Nephron progenitor cell (in vitro differentiated cells): ENCODE measurements at regions not wholly inside any gene's neighbourhood (a gene's known extent, or its start where the extent isn't known, plus 50 kb on each side); places are given as distances from the start of the nearest gene placed in this dataset.

ENCODE experiments used
- DNase-seq: peaks from one replicate; pipeline ENCODE4 v3.0.0; 2021
- H3K27ac Mint-ChIP-seq: 2 replicates; pipeline ENCODE4 v1.8.0; 2021; ENCODE audit warnings: mild to moderate bottlenecking, moderate library complexity, mixed read lengths
- H3K27me3 Mint-ChIP-seq: 2 replicates; pipeline ENCODE4 v1.8.0; 2021; ENCODE audit warnings: mild to moderate bottlenecking, low read depth, mixed read lengths; ENCODE audit not compliant: poor library complexity
- H3K36me3 Mint-ChIP-seq: 2 replicates; pipeline ENCODE4 v1.8.0; 2021; ENCODE audit warnings: low read depth, mixed read lengths
- H3K4me1 Mint-ChIP-seq: 2 replicates; pipeline ENCODE4 v1.8.0; 2021; ENCODE audit warnings: mixed read lengths
- H3K4me3 Mint-ChIP-seq: 2 replicates; pipeline ENCODE4 v1.8.0; 2021; ENCODE audit warnings: mild to moderate bottlenecking, moderate library complexity, mixed read lengths
- H3K9me3 Mint-ChIP-seq: 2 replicates; pipeline ENCODE4 v1.8.0; 2021; ENCODE audit warnings: mild to moderate bottlenecking, moderate library complexity, mixed read lengths
- CTCF ChIP-seq: fragments of 200-600 bp; sonication (generic); IDR thresholded peaks from 2 replicates; pipeline ENCODE4 v1.5.0; 2021; ENCODE audit warnings: antibody characterized with exemption

GRCh38 chr13:106405731-106406130, 129.7 kb downstream of the EFNB2 start:
- no peak for TF ChIP-seq CTCF
- Mint-ChIP-seq H3K9me3 (peaks cover 9% of the 10 kb centered on the region), H3K4me1 (peaks cover 9% of the 10 kb centered on the region), H3K27me3 (peaks cover 7% of the 10 kb centered on the region), H3K36me3 (no peaks in the 10 kb centered on the region), H3K4me3 (no peak overlapping the region), H3K27ac (no peak overlapping the region)
- DNase-seq: no peak

- H3K9me3 Mint-ChIP-seq: no peaks in the 10 kb centered on the region
- peaks cover 7% of the 10 kb centered on the region for H3K27me3 Mint-ChIP-seq
- no peaks in the 10 kb centered on the region for H3K36me3 Mint-ChIP-seq
- no peak overlapping the region for H3K4me3 Mint-ChIP-seq
- DNase-seq: no peak
- H3K27ac Mint-ChIP-seq: no peak overlapping the region
- TF ChIP-seq CTCF: no peak
- peaks cover 13% of the 10 kb centered on the region for H3K4me1 Mint-ChIP-seq
These were observed 132.2 kb downstream of the EFNB2 start for GRCh38 chr13:106403280-106403679.

- no peaks in the 10 kb centered on the region for H3K9me3 Mint-ChIP-seq
- peaks cover 7% of the 10 kb centered on the region for H3K27me3 Mint-ChIP-seq
- no peak for TF ChIP-seq CTCF
- peaks cover 13% of the 10 kb centered on the region for H3K4me1 Mint-ChIP-seq
- no peak overlapping the region for H3K4me3 Mint-ChIP-seq
- no peak for DNase-seq
- H3K27ac Mint-ChIP-seq: no peak overlapping the region
- no peaks in the 10 kb centered on the region for H3K36me3 Mint-ChIP-seq
These were observed 132.6 kb downstream of the EFNB2 start for GRCh38 chr13:106402866-106403265.

- H3K27me3 Mint-ChIP-seq: peaks cover 6% of the 10 kb centered on the region
- H3K27ac Mint-ChIP-seq: no peak overlapping the region
- H3K36me3 Mint-ChIP-seq: no peaks in the 10 kb centered on the region
- TF ChIP-seq CTCF: no peak
- H3K4me3 Mint-ChIP-seq: no peak overlapping the region
- DNase-seq: no peak
- no peaks in the 10 kb centered on the region for H3K9me3 Mint-ChIP-seq
- peaks cover 13% of the 10 kb centered on the region for H3K4me1 Mint-ChIP-seq
These were observed 134.4 kb downstream of the EFNB2 start for GRCh38 chr13:106401081-106401480.

- H3K36me3 Mint-ChIP-seq: no peaks in the 10 kb centered on the region
- H3K4me3 Mint-ChIP-seq: no peak overlapping the region
- TF ChIP-seq CTCF: no peak
- H3K4me1 Mint-ChIP-seq: peaks cover 8% of the 10 kb centered on the region
- no peaks in the 10 kb centered on the region for H3K9me3 Mint-ChIP-seq
- H3K27ac Mint-ChIP-seq: no peak overlapping the region
- DNase-seq: no peak
- H3K27me3 Mint-ChIP-seq: peaks cover 6% of the 10 kb centered on the region
These were observed 135.2 kb downstream of the EFNB2 start for GRCh38 chr13:106400289-106400688.

- H3K27ac Mint-ChIP-seq: no peak overlapping the region
- H3K4me1 Mint-ChIP-seq: peaks cover 17% of the 10 kb centered on the region
- H3K4me3 Mint-ChIP-seq: no peak overlapping the region
- peaks cover 10% of the 10 kb centered on the region for H3K27me3 Mint-ChIP-seq
- no peak for TF ChIP-seq CTCF
- H3K9me3 Mint-ChIP-seq: peaks cover 3% of the 10 kb centered on the region
- H3K36me3 Mint-ChIP-seq: no peaks in the 10 kb centered on the region
- DNase-seq: no peak
These were observed 137.2 kb downstream of the EFNB2 start for GRCh38 chr13:106398289-106398688.
